Esophagus squamous epithelium (tissue), 5 donors: ENCODE measurements at regions not wholly inside any gene's neighbourhood (a gene's known extent, or its start where the extent isn't known, plus 50 kb on each side); places are given as distances from the start of the nearest gene placed in this dataset.
A peak's percentile ranks its signal among the peaks of the same experiment; 100 is the strongest.
"Not testable (repeated sequence)": the region's sequence is repeated elsewhere in the genome, so short reads cannot be mapped to it uniquely, and the experiment has no call there.

Experiments
- DNase-seq: peaks from one replicate; lab custom pipeline; 2025; lab: John Stamatoyannopoulos, UW
- H3K27ac ChIP-seq, 4 donors: fragments of 200-600 bp; sonication (generic); one replicate each; pipeline ENCODE4 v1.5.1; 2016 to 2019; ENCODE audit warnings: mild to moderate bottlenecking in 1 of 4
- H3K27me3 ChIP-seq, 4 donors: fragments of 200-600 bp; sonication (generic); 1 replicate in 3 of 4; 2 replicates in 1 of 4; pipeline versions ENCODE4 v1.5.1 to v1.6.0; 2017 to 2021; ENCODE audit warnings: antibody characterized with exemption in 1 of 4
- H3K36me3 ChIP-seq, 3 donors: fragments of 200-600 bp; sonication (generic); one replicate each; pipeline ENCODE4 v1.5.1; 2016 to 2019
- H3K4me1 ChIP-seq, 3 donors: fragments of 200-600 bp; sonication (generic); one replicate each; pipeline ENCODE4 v1.5.1; 2017 to 2019
- H3K4me3 ChIP-seq, 4 donors: fragments of 200-600 bp; sonication (generic); 1 replicate in 3 of 4; 2 replicates in 1 of 4; pipeline ENCODE4 v1.5.1; 2016 to 2019; ENCODE audit warnings: mild to moderate bottlenecking in 2 of 4, moderate library complexity in 1 of 4
- H3K9me3 ChIP-seq, 3 donors: fragments of 200-600 bp; sonication (generic); one replicate each; pipeline ENCODE4 v1.5.1; 2016 to 2019
- POLR2A ChIP-seq, 4 donors: fragments of 450-650 bp; IDR thresholded peaks; one replicate each; pipeline ENCODE4 v1.6.1; 2017; ENCODE audit warnings: antibody characterized with exemption in 4 of 4, mild to moderate bottlenecking in 4 of 4, moderate library complexity in 3 of 4
- WGBS, 2 donors: methylation state at CpG; one replicate each; pipeline ENCODE4 v1.1.5; 2018; 5-methylcytosine and 5-hydroxymethylcytosine counted together
- intact Hi-C: fragments of 100-400 bp; cut with DNase I; formaldehyde crosslinking; loops from one replicate; pipeline ENCODE4 v1.15.0; 2022
- TF ChIP-seq, protein P1 (sequence below), 6 experiments: fragments of 450-650 bp in 4 of 6; fragments of 200-600 bp in 2 of 6; sonication (generic) in 2 of 6; IDR thresholded peaks; one replicate each; pipeline ENCODE4 v1.5.1; 2016 to 2019; ENCODE audit warnings: antibody characterized with exemption in 6 of 6, mild to moderate bottlenecking in 4 of 6, moderate library complexity in 4 of 6
- donor health status: DM: yes; HTN: yes; CAD: no.

- no peaks in the 10 kb centered on the region for H3K4me1 ChIP-seq
- TF ChIP-seq, protein P1, sequence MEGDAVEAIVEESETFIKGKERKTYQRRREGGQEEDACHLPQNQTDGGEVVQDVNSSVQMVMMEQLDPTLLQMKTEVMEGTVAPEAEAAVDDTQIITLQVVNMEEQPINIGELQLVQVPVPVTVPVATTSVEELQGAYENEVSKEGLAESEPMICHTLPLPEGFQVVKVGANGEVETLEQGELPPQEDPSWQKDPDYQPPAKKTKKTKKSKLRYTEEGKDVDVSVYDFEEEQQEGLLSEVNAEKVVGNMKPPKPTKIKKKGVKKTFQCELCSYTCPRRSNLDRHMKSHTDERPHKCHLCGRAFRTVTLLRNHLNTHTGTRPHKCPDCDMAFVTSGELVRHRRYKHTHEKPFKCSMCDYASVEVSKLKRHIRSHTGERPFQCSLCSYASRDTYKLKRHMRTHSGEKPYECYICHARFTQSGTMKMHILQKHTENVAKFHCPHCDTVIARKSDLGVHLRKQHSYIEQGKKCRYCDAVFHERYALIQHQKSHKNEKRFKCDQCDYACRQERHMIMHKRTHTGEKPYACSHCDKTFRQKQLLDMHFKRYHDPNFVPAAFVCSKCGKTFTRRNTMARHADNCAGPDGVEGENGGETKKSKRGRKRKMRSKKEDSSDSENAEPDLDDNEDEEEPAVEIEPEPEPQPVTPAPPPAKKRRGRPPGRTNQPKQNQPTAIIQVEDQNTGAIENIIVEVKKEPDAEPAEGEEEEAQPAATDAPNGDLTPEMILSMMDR (IDR thresholded peaks at IDR 0.05), result peak in 4 of 6 experiments; percentile 20 to 69 (median 40)
- TF ChIP-seq POLR2A (IDR thresholded peaks at IDR 0.05), result no peak
- WGBS, 2 donors, result 53 to 57% methylated on average over 5 of the region's 5 CpGs
- DNase-seq, result no peak
- H3K27ac ChIP-seq, result no peak overlapping the region
- intact Hi-C loops, result no loop called here
- H3K27me3 ChIP-seq, result no peaks in the 10 kb centered on the region
- H3K36me3 ChIP-seq, result no peaks in the 10 kb centered on the region
- H3K9me3 ChIP-seq, result no peaks in the 10 kb centered on the region
- no peak overlapping the region for H3K4me3 ChIP-seq
These were observed 1538.3 kb upstream of the SEL1L start for GRCh38 chr14:83071888-83072501.

GRCh38 chr14:83085136-83085535 is 1551.5 kb upstream of the SEL1L start:
- H3K9me3 ChIP-seq, result no peaks in the 10 kb centered on the region
- no peak for DNase-seq
- no peak overlapping the region for H3K27ac ChIP-seq
- H3K4me3 ChIP-seq, result no peak overlapping the region
- 75 to 76% methylated on average over 4 of the region's 4 CpGs for WGBS, 2 donors
- no peaks in the 10 kb centered on the region for H3K4me1 ChIP-seq
- intact Hi-C loops, result no loop called here
- no peaks in the 10 kb centered on the region for H3K36me3 ChIP-seq
- no peaks in the 10 kb centered on the region for H3K27me3 ChIP-seq
- TF ChIP-seq, protein P1 (IDR thresholded peaks at IDR 0.05), result no peak
- TF ChIP-seq POLR2A (IDR thresholded peaks at IDR 0.05), result no peak

GRCh38 chr14:83085725-83086124 is 1552.1 kb upstream of the SEL1L start:
- no peak overlapping the region for H3K27ac ChIP-seq
- H3K27me3 ChIP-seq, result no peaks in the 10 kb centered on the region
- no peaks in the 10 kb centered on the region for H3K9me3 ChIP-seq
- H3K36me3 ChIP-seq, result no peaks in the 10 kb centered on the region
- no peak overlapping the region for H3K4me3 ChIP-seq
- intact Hi-C loops, result no loop called here
- no peak for TF ChIP-seq POLR2A (IDR thresholded peaks at IDR 0.05)
- TF ChIP-seq, protein P1 (IDR thresholded peaks at IDR 0.05), result no peak
- no peaks in the 10 kb centered on the region for H3K4me1 ChIP-seq
- 35 to 53% methylated on average over 1 of the region's 1 CpG for WGBS, 2 donors
- no peak for DNase-seq

GRCh38 chr14:83091991-83092956 is 1558.6 kb upstream of the SEL1L start:
- 53 to 64% methylated on average over 4 to 18 of the region's 47 CpGs for WGBS, 2 donors
- H3K4me3 ChIP-seq, H3K27me3 ChIP-seq, H3K36me3 ChIP-seq, DNase-seq, H3K9me3 ChIP-seq, H3K4me1 ChIP-seq, intact Hi-C loops, H3K27ac ChIP-seq: not testable (repeated sequence)

DNA sequence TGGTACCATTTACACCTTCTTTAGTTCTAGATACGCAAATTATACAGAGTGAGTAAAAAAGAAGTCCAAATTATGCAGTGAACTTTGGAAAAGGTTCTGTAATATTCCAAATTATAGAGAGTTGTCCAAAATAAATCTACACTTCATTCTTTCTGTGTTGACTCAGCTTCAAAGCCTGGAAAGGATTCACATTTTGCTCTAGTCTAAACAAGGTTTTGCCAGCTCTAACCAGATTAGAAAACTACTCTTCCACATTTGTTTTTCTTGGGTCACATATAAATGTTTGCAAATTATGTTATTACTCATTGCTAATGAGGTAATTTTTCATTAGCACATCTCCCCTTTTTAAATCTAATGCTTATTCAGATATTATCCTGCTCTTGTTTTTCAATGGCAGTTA is 1562.4 kb upstream of the SEL1L start:
- DNase-seq, result no peak
- 48 to 62% methylated on average over 1 of the region's 1 CpG for WGBS, 2 donors
- H3K27ac ChIP-seq, result no peak overlapping the region
- H3K4me3 ChIP-seq, result no peak overlapping the region
- H3K9me3 ChIP-seq, result no peaks in the 10 kb centered on the region
- intact Hi-C loops, result no loop called here
- no peak for TF ChIP-seq POLR2A (IDR thresholded peaks at IDR 0.05)
- TF ChIP-seq, protein P1 (IDR thresholded peaks at IDR 0.05), result no peak
- H3K27me3 ChIP-seq, result no peaks in the 10 kb centered on the region
- H3K36me3 ChIP-seq, result no peaks in the 10 kb centered on the region
- H3K4me1 ChIP-seq, result no peaks in the 10 kb centered on the region
